HG03575 (cell line): ENCODE measurements at regions not wholly inside any gene's neighbourhood (a gene's known extent, or its start where the extent isn't known, plus 50 kb on each side); places are given as distances from the start of the nearest gene placed in this dataset.
"Not testable (repeated sequence)": the region's sequence is repeated elsewhere in the genome, so short reads cannot be mapped to it uniquely, and the experiment has no call there.

ENCODE experiments used
- ATAC-seq: cut with Tn5 transposase; IDR thresholded peaks from one replicate; pipeline ENCODE4 v1.9.1; 2021; ENCODE audit not compliant: unreplicated experiment, insufficient number of reproducible peaks, low FRiP score; ENCODE audit errors: extremely low read depth

DNA sequence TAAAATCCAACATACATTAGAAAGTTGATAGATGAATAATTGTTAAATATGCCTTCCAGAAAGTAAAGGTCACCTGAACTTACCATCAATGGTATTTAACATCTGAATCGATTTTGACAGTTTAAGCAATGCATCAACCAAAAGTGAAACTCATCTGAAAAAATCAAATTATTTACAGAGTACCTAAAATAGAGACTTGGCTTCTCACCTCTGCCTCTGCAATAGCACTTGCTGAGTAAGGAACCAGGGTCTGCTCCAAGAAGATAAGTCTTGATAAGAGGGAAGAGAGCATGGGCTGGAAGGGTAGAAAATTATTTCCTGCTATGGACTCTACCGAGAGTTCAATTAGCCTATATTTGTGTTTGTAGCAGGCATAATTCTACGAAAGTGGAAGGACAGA is 868.3 kb downstream of the STIM2 start:
- no peak for ATAC-seq

DNA sequence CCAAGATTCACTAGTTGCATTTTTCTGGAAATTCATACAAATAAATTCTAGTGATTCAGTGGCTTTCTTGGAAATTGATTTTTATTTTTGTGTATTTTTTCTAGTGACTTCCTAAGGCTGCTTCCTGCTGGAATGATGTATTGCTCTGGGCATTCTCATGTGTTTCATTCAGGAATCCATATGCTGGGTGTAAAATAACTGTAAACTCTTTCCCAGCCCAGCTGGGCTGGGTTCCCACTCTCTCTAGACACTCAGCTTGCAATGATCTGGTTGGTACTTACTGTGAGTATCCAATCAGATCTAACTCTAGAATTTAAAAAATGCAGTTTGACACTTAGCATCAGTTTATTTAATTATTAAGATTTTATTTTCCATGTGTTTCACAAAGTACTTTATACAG is 882.2 kb downstream of the STIM2 start:
- no peak for ATAC-seq

DNA sequence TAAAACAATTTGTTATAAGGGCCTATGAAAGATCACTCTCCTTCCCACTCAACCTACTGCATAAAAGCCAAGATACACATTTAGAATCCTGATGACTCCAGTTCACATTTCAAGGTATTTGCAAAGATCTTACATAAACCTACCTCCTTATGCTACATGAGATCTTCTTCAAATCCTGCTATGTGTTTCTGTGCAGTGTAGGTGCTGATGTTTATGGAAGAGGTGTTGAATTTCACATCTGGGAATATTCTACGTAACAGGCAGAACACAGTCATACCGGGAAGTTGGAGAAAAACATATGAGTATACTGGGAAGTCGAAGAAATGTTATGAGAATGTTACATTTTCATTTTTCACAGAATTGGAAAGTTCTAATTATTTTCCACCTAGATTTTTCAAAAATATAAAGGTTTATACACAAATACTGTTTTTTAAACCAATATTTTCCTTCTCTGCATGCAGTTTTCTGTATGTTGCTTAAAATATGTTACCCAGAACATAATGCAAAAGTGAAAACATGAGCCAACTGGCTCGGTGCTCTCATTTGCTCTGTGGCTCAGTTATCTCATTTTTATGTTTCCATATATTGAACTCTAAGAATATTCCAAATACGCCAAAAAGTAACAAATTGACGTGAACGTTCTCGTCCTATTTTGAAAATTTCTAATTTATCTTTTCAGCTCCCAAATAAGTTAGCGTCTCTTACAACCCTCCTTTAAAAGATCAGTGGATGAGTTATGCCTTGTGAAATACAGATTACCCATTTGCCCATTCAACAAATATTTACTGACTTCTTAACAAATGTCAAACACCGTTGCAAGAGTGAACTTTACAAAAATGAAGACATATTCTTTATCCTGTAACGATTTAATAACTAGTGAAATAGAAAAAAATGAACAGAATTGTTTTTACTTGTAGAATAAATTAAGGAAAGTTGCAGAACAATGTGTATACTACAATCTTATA is 899.3 kb downstream of the STIM2 start:
- ATAC-seq = no peak

DNA sequence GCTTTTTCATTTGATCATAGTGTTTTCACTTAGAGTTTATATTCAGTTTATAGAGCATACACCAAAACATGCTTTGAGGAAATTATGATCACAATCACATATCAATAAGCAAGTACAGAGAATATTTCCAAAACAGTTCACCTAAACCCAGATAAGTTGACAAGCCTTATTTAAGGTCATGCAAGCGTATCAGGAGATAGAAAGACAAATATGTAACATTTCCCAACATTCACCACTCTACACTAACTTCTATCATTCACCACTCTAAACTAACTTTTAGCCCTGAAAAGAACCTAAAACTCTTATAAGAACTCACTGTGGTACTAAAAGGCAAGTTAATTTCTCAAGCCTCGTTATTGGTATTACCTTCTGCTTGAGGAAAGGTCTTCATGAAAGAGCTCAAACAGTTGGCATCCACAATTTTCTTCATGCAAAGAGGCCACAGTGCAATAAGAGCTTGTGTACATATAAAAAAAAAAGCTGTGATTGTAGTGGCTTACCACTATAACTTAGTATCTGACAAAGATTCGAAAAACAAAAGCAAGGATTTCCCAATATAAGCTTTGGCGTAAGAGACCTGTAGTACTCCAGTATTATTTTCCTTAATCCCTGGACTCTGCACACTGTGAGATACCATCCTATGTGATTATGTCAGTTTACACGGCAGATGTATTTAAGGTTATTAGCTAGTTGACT is 903.3 kb downstream of the STIM2 start:
- no peak for ATAC-seq

DNA sequence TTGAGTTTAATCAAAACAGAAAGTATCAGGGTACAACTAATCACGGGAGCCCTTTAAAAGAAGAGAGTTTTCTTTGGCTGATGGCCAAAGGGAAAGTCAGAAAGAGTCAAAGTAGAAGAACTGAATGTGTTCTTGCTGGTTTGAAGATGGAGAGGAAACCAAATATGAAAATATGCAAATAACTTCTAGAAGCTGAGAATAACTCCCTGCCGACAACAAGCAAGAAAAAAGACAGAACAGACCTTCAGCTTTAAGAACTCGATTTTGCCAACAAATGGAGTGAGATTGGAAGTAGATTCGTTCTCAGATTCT is 903.8 kb downstream of the STIM2 start:
- no peak for ATAC-seq

DNA sequence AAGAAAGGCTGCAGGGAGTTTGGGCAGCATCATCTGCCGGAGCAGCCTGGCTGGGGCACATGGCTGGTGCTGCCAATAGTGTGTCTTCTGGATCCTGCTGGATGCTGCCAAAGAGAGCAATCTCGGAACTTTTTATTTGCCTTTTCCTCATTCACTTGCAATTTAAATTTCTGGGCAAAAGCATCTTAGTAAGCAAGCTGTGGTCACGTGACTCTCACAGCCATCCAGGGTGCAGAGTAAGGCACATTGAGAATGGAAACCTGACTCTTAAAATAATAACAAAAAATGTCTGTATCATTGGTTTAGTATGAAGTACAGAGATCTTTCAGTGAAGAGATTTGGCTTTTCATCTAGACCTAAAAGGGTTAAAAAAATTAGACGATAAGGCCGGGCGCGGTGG is 910.3 kb downstream of the STIM2 start:
- no peak for ATAC-seq

DNA sequence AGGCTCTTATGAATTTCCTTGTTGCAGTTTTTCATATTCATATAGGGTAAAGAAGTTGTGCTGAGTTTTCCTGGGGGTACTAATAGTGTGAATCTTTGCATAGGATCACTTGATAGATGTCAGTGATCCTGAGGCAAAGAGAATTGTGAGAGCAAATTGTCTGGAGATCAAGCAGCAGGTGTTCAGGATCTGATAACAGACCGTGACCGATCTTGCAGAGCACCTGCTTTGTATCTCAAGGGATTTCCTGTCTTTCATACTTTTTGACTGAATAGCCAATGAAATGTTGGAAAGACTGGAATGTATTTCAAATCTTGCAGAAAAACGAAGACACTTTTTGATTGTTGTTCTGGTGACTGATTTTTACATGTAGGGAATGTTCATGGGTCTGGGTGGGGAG is 914.5 kb downstream of the STIM2 start:
- no peak for ATAC-seq

DNA sequence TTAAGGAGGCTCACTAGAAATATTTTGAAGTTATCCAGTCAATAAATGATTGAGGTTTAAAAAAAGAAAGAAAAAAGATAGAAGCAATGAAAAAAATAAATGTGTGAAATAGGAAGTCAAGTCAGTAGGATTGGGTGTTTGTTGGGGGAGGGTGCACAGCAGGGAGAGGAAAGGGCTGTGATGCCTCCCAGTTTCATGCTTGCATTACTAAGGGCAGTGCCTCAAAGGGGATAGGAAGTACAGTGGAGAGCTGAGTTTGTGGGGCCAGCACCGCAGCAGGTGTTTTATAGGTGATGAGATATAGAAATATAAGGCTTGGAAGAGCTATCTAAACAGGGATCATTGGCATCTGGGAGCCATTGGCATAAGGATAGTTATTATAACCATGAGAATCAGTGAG is 919.2 kb downstream of the STIM2 start:
- ATAC-seq = no peak

DNA sequence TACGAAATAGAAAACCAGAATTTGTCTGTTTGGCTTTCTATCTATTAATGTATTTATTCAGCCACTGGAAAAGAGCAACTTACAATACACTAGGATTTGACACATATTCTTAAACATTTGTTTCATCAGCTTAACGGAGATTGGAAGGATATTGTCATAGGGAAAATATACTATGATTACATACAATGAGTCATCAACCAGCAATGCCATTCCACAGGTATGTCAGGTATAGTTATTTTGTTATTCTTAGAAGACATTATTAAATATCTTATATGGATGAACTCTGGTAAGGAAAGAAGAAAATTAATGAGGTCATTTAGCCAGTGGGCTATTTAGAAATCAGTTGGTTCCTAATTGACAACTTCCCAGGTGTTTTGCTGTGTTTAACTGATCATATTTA is 926.6 kb downstream of the STIM2 start:
- ATAC-seq = no peak

DNA sequence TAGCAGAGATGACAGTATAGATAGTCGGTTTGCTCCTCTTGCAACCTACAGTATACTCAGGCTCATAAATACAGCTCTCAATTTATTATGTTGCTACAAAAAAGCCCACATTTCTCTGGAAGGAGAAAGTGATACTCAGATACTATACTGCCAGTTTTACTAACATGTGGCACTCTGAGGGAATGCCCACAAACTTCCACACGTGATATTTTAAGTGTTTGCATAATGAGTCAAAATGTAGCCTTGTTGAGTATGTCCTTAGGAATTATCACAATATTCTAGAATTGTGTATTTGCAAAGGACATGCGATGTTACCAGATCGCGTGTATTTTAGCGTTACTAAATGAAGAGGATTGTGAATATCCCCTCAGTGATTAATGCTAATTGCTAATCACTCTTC is 929.1 kb downstream of the STIM2 start:
- ATAC-seq = no peak

DNA sequence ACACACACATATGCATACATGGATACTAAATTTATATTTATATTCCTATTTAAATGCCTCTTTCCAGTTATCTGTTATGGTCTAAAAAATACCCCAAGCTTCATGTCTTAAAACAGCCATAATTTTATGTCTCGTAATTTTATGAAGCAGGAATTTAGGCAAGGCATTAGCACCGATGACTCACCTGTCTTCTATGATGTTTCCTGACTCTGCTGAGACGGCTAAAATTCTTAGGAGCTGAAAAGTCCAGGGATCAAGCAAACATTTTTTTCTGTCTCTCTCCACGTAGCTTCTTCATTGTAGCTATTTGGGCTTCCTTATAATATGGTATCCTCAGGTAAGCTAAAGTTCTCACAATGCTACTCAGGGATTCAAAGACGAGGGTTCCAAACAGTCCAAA is 930.3 kb downstream of the STIM2 start:
- no peak for ATAC-seq

DNA sequence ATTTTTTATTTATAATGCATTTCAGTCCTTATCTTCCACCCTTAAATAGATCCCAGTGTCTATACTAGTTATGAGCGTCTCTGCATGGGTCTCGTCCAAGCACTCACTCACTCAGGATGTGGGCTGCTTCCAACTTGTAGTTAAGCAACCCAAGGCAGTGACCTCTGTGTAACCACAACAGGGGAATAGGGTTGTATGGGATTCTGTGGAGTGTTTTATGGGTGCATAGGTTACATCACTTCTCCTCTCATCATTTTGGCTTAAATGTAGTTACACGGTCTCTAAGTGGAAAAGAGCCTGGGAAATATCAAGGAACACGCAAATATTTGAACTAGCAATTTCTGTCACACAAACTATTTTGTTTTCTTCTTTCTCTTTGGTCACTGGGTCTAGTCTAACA is 931.0 kb downstream of the STIM2 start:
- ATAC-seq = no peak

DNA sequence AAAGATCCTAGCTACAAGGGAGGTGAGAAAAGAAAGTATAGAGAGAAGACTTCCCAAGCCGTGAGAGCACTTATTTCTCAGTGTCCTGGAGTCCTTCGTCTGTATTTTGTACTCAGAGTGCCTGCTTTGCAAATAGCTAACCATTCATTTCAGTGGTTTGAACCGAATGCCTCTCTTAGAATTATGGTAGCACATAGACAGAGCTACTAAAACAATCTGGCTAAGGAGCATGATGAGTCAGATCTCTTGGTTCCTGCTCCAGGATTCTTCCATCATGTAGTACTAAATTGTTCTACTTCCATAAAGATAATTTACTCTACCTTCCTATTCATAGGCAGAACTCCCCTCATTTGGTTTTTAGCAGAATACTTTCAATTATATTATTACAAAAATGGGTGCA is 946.6 kb downstream of the STIM2 start:
- ATAC-seq = no peak

DNA sequence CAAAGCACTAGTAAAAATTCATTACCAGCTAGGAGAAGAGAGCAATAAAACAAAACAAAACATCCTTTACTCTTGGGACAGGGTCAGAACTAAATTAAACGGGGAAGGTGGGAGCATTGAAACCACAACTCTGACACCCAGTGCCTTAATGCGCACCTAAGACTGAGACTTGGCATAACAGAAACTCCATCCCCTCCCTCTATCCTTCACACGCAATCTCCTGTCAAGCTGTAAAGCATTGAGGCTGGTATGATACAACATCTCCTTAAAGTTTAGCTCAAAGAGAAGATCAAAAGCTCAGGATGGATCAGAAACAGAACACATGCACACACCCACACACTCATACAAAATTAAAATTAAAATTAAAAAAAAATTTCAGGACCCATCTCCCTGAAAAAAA is 951.3 kb downstream of the STIM2 start:
- no peak for ATAC-seq

DNA sequence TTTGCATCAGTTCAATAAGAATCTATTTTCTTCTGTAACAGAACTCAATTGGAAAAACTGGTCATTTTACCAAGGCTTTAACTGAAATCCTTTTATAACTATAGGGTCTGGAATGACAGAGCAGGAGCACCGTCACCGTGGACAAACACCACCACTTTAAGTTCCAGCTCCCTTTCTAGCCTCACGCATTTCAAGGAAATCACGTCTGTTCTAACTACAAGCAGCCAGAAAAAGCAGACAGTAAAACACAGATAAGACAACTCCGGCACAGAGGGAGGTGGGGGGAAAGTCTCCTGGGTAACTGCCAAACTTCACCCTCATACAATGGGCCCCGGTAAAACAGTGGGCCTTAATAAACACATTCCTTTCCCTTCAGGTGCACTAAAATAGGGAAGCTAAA is 952.6 kb downstream of the STIM2 start:
- not testable (repeated sequence) for ATAC-seq

DNA sequence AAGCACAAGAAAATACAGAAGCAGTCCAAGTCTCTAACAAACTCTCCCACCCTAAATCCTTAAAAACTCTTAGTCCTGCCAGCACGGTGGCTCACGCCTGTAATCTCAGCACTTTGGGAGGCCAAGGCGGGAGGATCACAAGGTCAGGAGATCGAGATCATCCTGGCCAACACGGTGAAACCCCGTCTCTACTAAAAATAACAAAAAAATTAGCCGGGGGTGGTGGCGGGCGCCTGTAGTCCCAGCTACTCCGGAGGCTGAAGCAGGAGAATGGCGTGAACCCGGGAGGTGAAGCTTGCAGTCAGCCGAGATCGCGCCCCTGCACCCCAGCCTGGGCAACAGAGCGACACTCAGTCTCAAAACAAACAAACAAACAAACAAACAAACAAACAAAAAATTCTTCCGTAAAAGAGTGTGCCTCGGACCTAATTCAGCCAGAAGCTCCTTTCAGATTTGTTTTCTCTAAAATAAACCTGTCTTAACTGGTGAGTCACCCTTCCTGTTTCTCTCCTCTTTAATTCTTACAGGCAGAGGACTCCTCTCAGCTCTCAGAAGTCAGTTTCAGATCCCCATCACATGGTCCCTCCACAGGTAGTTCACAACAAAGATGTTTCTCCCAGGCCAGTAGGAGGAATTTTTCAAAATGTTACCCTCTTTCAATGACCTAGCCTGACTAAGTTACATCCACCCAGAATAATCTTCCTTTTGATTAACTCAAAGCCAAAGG is 953.2 kb downstream of the STIM2 start:
- not testable (repeated sequence) for ATAC-seq

DNA sequence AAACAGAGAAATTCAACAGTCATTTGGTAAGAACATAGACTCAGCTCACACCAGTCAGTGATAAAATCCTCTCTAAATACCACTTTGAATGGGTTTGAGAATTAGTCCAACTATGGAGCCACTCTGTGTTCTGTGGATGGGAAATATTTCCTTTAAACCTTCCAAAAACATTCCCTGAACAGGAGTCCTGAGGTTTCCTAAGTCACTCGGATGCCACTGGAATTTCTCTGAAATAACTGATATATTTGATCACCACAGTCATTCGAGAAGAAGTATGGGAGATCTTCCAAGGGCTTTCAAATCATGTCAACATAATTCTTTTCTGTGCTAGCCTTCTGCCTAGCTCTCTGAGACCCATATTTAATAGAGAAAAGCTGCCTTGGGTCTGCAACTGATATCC is 958.6 kb downstream of the STIM2 start:
- no peak for ATAC-seq

DNA sequence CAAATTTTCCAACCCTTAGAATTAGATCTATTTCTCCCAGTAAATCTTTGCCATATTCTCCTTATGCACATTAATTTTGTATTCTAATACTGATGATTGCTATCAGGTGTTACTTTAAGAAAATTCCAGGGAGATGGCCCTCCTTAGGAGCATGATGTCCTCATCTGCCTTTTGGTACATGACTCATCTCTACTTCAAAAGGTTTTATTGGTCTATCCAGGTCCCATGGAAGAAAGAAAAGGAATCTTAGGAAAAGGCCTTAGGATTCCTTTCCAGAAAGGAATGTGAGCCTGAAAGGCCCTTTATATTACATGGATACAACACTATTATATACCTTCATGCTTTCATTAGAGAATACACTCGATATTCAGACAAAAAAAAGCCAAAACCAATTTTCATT is 968.2 kb downstream of the STIM2 start:
- no peak for ATAC-seq

DNA sequence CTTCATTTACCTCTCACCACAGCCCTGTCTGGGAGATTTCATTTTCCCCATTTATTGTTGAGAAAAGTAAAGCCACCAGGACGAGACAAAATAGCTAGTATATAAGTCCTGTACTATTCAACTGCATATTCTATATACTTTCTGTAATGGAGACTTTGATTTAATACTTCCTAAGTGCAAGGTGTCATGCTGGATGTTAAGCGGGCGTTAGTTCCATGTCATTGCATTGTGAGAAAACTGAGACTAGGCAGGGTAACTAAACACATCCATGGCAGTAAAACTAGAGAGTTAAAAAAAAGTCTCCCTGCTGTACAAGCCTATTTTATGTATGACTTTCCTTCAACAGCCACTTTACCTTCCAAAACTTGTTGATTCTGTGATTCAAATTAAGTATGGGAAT is 969.6 kb downstream of the STIM2 start:
- ATAC-seq = no peak

DNA sequence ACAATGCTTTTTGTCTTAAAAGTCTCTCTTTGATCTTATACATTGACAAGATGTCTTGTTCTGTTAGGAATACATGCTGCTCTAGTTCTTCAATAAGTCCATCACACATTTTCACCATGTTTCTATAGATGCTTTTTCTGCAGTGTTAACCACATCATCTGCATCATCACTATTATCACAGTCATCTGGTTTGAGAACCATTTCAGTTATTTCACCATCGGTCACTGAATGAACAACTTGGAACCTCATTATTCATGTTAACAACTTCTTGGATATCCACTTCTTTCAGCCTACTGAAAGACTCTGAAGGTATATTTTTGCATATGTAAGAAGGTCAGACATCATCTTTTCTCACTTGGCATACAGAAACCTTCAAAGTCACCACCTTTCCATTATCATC is 975.2 kb downstream of the STIM2 start:
- ATAC-seq = no peak
